GM12878 (cell line): ENCODE measurements at regions not wholly inside any gene's neighbourhood (a gene's known extent, or its start where the extent isn't known, plus 50 kb on each side); places are given as distances from the start of the nearest gene placed in this dataset.

Experiments
- ATAC-seq: fragments of 200-7000 bp; cut with Tn5 transposase; 3 replicates; pipeline ENCODE4 v1.9.1; 2020; ENCODE audit warnings: mild to moderate bottlenecking, moderate library complexity
- BruUV-seq: library from RNA; stranded (reverse); fragments of 400-500 nt; replicated peaks from 2 replicates; lab custom pipeline; 2021; lab: Mats Ljungman, UMichigan
- CTCF ChIA-PET: fragments of 300-600 bp; sonication (Branson Sonifier 250); formaldehyde crosslinking; extraction: SDS; loops from one replicate; lab custom pipeline; 2021; ENCODE audit warnings: inconsistent platforms; lab: Yijun Ruan, JAX
- POLR2A ChIA-PET: fragments of 350-600 bp; formaldehyde crosslinking; extraction: SDS; loops from one replicate; lab custom pipeline; 2021; ENCODE audit warnings: inconsistent platforms; lab: Charles Lee
- RAD21 ChIA-PET: fragments of 300-600 bp; sonication (Branson Sonifier 250); formaldehyde crosslinking; loops from one replicate; lab custom pipeline; 2023; ENCODE audit warnings: antibody characterized with exemption; ENCODE audit not compliant: unreplicated experiment; lab: Charles Lee
- SMC1A ChIA-PET: fragments of 300-600 bp; sonication (Branson Sonifier 250); formaldehyde crosslinking; loops from one replicate; lab custom pipeline; 2023; ENCODE audit not compliant: unreplicated experiment, uncharacterized antibody; lab: Charles Lee
- DNase-seq: peaks from one replicate; pipeline ENCODE4 v3.0.0-alpha.2; 2011; ENCODE audit warnings: low read depth, low spot score
- FAIRE-seq: peaks from 3 replicates; lab custom pipeline; 2011; peaks lifted over from hg19 to GRCh38; lab: Jason Lieb, UNC
- H2AFZ ChIP-seq: 2 replicates; pipeline ENCODE4 v1.6.0; 2011; ENCODE audit warnings: low read depth, low read length, control low read depth; ENCODE audit not compliant: control insufficient read depth
- H3K27ac ChIP-seq: 2 replicates; pipeline ENCODE4 v1.5.1; 2011; ENCODE audit warnings: control low read depth; ENCODE audit not compliant: control insufficient read depth, insufficient read depth
- H3K27me3 ChIP-seq, 2 experiments: replicated peaks in 1 of 2; 2 replicates each; pipeline versions ENCODE4 v1.6.0 to v1.6.1; 2011; ENCODE audit warnings: low read length in 1 of 2; ENCODE audit not compliant: control insufficient read depth in 2 of 2, insufficient read depth in 2 of 2
- H3K36me3 ChIP-seq, 2 experiments: 2 replicates each; pipeline ENCODE4 v1.5.1; 2011; ENCODE audit warnings: low read length in 1 of 2; ENCODE audit not compliant: control insufficient read depth in 2 of 2, insufficient read depth in 2 of 2
- H3K4me1 ChIP-seq: 2 replicates; pipeline ENCODE4 v1.6.1; 2011; ENCODE audit warnings: mild to moderate bottlenecking, low read length, moderate library complexity, mixed read lengths; ENCODE audit not compliant: control insufficient read depth, insufficient read depth
- H3K4me2 ChIP-seq: 2 replicates; pipeline ENCODE4 v1.6.0; 2011; ENCODE audit warnings: control low read depth; ENCODE audit not compliant: control insufficient read depth, insufficient read depth
- H3K4me3 ChIP-seq: fragments of 200-600 bp; sonication (generic); 2 replicates; pipeline ENCODE4 v1.5.1; 2016
- H3K79me2 ChIP-seq: 2 replicates; pipeline ENCODE4 v1.6.0; 2011; ENCODE audit warnings: low read length; ENCODE audit not compliant: control insufficient read depth, insufficient read depth
- H3K9ac ChIP-seq: 2 replicates; pipeline ENCODE4 v1.8.0; 2011; ENCODE audit warnings: low read length, control low read depth, mixed read lengths; ENCODE audit not compliant: control insufficient read depth, insufficient read depth
- H3K9me3 ChIP-seq: replicated peaks from 3 replicates; pipeline ENCODE4 v1.5.1; 2011; ENCODE audit warnings: mild to moderate bottlenecking, low read length; ENCODE audit not compliant: control insufficient read depth, insufficient read depth
- H4K20me1 ChIP-seq: 2 replicates; pipeline ENCODE4 v1.6.0; 2011; ENCODE audit not compliant: control insufficient read depth, insufficient read depth
- CREB1 ChIP-seq: IDR thresholded peaks from 2 replicates; pipeline ENCODE4 v1.6.1; 2012; ENCODE audit warnings: low read depth, mild to moderate bottlenecking, inconsistent platforms
- HDAC2 ChIP-seq: fragments of 200-600 bp; sonication (generic); IDR thresholded peaks from 2 replicates; pipeline ENCODE4 v1.6.1; 2017
- POLR2AphosphoS2 ChIP-seq: IDR thresholded peaks from 2 replicates; pipeline ENCODE4 v1.6.1; 2011; ENCODE audit warnings: low read depth, mild to moderate bottlenecking, low read length, improper control_type of control experiment, moderate library complexity
- POU2F2 ChIP-seq: IDR thresholded peaks from 3 replicates; pipeline ENCODE4 v1.6.1; 2011; ENCODE audit warnings: low read depth, mild to moderate bottlenecking, low read length, borderline replicate concordance
- PRDM15 ChIP-seq: fragments of 450-650 bp; formaldehyde crosslinking; IDR thresholded peaks from 2 replicates; pipeline ENCODE4 v1.4.0; 2020; ENCODE audit warnings: mild to moderate bottlenecking, moderate library complexity
- RB1 ChIP-seq: fragments of 450-650 bp; formaldehyde crosslinking; IDR thresholded peaks from 2 replicates; pipeline ENCODE4 v1.6.1; 2017; ENCODE audit warnings: mild to moderate bottlenecking, borderline replicate concordance
- RELB ChIP-seq: fragments of 450-650 bp; IDR thresholded peaks from 2 replicates; pipeline ENCODE4 v1.6.1; 2017; ENCODE audit warnings: low read depth, mild to moderate bottlenecking, moderate library complexity
- SREBF1 ChIP-seq: IDR thresholded peaks from 2 replicates; pipeline ENCODE4 v1.6.1; 2012; ENCODE audit warnings: mild to moderate bottlenecking, low read length
- STAT1 ChIP-seq: fragments of 450-650 bp; conservative IDR thresholded peaks from 2 replicates; pipeline ENCODE4 v1.6.1; 2014; ENCODE audit warnings: antibody characterized with exemption, mild to moderate bottlenecking
- TCF12 ChIP-seq: IDR thresholded peaks from 2 replicates; pipeline ENCODE4 v1.6.1; 2011; ENCODE audit warnings: low read depth, mild to moderate bottlenecking, low read length
- YY1 ChIP-seq: IDR thresholded peaks from 2 replicates; pipeline ENCODE4 v1.6.1; 2011; ENCODE audit warnings: low read depth, mild to moderate bottlenecking, low read length
- WGBS: methylation state at CpG from one replicate; pipeline ENCODE4 v1.1.6; 2016; ENCODE audit warnings: low lambda C conversion rate; ENCODE audit not compliant: insufficient replicate concordance, insufficient coverage; ENCODE audit errors: missing lambda C conversion rate; 5-methylcytosine and 5-hydroxymethylcytosine counted together
- in situ Hi-C: fragments of 300-500 bp; cut with MboI; formaldehyde crosslinking; loops from 9 replicates; pipeline ENCODE4 v1.14.3; 2018; ENCODE audit warnings: mixed read lengths
- intact Hi-C: fragments of 100-400 bp; cut with micrococcal nuclease; formaldehyde crosslinking; loops from one replicate; pipeline ENCODE4 v1.14.2; 2022; ENCODE audit not compliant: unreplicated experiment
- TF ChIP-seq, protein P1 (sequence below): fragments of 450-650 bp; IDR thresholded peaks from 2 replicates; pipeline ENCODE4 v1.6.1; 2016; ENCODE audit warnings: mild to moderate bottlenecking, moderate library complexity, borderline replicate concordance
- TF ChIP-seq, protein P2 (sequence below): fragments of 450-650 bp; IDR thresholded peaks from 2 replicates; pipeline ENCODE4 v1.6.1; 2017; ENCODE audit warnings: antibody characterized with exemption, mild to moderate bottlenecking, moderate library complexity

- no peak for DNase-seq
- H3K27me3 ChIP-seq, result peaks cover 0 to 4% of the 10 kb centered on the region in 2 experiments; a peak in 3 of 4 replicates
- no peak for FAIRE-seq
- intact Hi-C loops, result no loop called here
- ChIA-PET CTCF (no interaction called here), RAD21 (no interaction called here), POLR2A (no interaction called here), SMC1A (no interaction called here)
- H2AFZ ChIP-seq, result no peak overlapping the region
- no peak overlapping the region for H3K27ac ChIP-seq
- no peak for ATAC-seq
- H3K4me3 ChIP-seq, result no peak overlapping the region
- no peak overlapping the region for H3K4me2 ChIP-seq
- H3K9ac ChIP-seq, result no peak overlapping the region
- H4K20me1 ChIP-seq, result no peaks in the 10 kb centered on the region
- no peaks in the 10 kb centered on the region for H3K36me3 ChIP-seq
- no peaks in the 10 kb centered on the region; the same call in 2 of the 3 replicates for H3K9me3 ChIP-seq
- H3K4me1 ChIP-seq, result no peaks in the 10 kb centered on the region
- no peaks in the 10 kb centered on the region for H3K79me2 ChIP-seq
- 17% methylated on average over 3 of the region's 3 CpGs for WGBS
- in situ Hi-C loops, result no loop called here
- no TSS peak for BruUV-seq
- TF ChIP-seq HDAC2, result no peak
- TF ChIP-seq CREB1, result no peak
- TF ChIP-seq SREBF1, result no peak
- no peak for TF ChIP-seq TCF12
- TF ChIP-seq POLR2AphosphoS2, result no peak
- no peak for TF ChIP-seq RELB
- TF ChIP-seq, protein P1, sequence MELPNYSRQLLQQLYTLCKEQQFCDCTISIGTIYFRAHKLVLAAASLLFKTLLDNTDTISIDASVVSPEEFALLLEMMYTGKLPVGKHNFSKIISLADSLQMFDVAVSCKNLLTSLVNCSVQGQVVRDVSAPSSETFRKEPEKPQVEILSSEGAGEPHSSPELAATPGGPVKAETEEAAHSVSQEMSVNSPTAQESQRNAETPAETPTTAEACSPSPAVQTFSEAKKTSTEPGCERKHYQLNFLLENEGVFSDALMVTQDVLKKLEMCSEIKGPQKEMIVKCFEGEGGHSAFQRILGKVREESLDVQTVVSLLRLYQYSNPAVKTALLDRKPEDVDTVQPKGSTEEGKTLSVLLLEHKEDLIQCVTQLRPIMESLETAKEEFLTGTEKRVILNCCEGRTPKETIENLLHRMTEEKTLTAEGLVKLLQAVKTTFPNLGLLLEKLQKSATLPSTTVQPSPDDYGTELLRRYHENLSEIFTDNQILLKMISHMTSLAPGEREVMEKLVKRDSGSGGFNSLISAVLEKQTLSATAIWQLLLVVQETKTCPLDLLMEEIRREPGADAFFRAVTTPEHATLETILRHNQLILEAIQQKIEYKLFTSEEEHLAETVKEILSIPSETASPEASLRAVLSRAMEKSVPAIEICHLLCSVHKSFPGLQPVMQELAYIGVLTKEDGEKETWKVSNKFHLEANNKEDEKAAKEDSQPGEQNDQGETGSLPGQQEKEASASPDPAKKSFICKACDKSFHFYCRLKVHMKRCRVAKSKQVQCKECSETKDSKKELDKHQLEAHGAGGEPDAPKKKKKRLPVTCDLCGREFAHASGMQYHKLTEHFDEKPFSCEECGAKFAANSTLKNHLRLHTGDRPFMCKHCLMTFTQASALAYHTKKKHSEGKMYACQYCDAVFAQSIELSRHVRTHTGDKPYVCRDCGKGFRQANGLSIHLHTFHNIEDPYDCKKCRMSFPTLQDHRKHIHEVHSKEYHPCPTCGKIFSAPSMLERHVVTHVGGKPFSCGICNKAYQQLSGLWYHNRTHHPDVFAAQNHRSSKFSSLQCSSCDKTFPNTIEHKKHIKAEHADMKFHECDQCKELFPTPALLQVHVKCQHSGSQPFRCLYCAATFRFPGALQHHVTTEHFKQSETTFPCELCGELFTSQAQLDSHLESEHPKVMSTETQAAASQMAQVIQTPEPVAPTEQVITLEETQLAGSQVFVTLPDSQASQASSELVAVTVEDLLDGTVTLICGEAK, result no peak
- no peak for TF ChIP-seq PRDM15
- no peak for TF ChIP-seq POU2F2
- no peak for TF ChIP-seq STAT1
- no peak for TF ChIP-seq RB1
- TF ChIP-seq YY1, result no peak
- TF ChIP-seq, protein P2, sequence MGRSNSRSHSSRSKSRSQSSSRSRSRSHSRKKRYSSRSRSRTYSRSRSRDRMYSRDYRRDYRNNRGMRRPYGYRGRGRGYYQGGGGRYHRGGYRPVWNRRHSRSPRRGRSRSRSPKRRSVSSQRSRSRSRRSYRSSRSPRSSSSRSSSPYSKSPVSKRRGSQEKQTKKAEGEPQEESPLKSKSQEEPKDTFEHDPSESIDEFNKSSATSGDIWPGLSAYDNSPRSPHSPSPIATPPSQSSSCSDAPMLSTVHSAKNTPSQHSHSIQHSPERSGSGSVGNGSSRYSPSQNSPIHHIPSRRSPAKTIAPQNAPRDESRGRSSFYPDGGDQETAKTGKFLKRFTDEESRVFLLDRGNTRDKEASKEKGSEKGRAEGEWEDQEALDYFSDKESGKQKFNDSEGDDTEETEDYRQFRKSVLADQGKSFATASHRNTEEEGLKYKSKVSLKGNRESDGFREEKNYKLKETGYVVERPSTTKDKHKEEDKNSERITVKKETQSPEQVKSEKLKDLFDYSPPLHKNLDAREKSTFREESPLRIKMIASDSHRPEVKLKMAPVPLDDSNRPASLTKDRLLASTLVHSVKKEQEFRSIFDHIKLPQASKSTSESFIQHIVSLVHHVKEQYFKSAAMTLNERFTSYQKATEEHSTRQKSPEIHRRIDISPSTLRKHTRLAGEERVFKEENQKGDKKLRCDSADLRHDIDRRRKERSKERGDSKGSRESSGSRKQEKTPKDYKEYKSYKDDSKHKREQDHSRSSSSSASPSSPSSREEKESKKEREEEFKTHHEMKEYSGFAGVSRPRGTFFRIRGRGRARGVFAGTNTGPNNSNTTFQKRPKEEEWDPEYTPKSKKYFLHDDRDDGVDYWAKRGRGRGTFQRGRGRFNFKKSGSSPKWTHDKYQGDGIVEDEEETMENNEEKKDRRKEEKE, result no peak
Measured at GRCh38 chr11:130789056-130789640, 127.1 kb downstream of the SNX19 start.
